ENCODE measurements at regions not wholly inside any gene's neighbourhood (a gene's known extent, or its start where the extent isn't known, plus 50 kb on each side); places are given as distances from the start of the nearest gene placed in this dataset.

DNA sequence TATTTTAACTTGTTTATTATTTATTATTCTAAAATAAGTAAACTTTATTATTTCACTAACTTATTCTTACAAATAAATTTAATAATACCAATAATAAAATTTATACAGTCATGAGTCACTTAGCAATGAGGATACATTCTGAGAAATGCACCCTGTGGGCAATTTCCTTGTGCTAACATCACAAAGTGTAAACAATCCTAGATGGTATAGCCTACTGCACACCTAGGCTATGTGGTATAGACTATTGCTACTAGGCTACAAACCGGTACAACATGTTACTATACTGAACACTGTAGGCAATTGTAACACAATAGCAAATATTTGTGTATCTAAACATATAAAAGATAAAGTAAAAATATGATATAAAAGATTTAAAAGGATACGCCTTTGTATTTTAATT is 479.5 kb downstream of the EPHA5 start:
- TF ChIP-seq, protein P1, sequence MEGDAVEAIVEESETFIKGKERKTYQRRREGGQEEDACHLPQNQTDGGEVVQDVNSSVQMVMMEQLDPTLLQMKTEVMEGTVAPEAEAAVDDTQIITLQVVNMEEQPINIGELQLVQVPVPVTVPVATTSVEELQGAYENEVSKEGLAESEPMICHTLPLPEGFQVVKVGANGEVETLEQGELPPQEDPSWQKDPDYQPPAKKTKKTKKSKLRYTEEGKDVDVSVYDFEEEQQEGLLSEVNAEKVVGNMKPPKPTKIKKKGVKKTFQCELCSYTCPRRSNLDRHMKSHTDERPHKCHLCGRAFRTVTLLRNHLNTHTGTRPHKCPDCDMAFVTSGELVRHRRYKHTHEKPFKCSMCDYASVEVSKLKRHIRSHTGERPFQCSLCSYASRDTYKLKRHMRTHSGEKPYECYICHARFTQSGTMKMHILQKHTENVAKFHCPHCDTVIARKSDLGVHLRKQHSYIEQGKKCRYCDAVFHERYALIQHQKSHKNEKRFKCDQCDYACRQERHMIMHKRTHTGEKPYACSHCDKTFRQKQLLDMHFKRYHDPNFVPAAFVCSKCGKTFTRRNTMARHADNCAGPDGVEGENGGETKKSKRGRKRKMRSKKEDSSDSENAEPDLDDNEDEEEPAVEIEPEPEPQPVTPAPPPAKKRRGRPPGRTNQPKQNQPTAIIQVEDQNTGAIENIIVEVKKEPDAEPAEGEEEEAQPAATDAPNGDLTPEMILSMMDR (IDR thresholded peaks at IDR 0.05; ENCODE audit: control extremely low read depth in 1 of 3, insufficient read depth in 1 of 3, low read depth in 1 of 3, low read length in 3 of 3): no peak
- TF ChIP-seq KDM5A (IDR thresholded peaks at IDR 0.05; ENCODE audit: low read length) (no peak), TAF1 (IDR thresholded peaks at IDR 0.05; ENCODE audit: low read depth, low read length) (no peak), RFX5 (IDR thresholded peaks at IDR 0.05; ENCODE audit: borderline replicate concordance, low read depth, low read length) (no peak), POLR2AphosphoS5 (IDR thresholded peaks at IDR 0.05; ENCODE audit: low read depth, low read length) (no peak), CBX5 (IDR thresholded peaks at IDR 0.05; ENCODE audit: low read depth, low read length) (no peak), TEAD4 (IDR thresholded peaks at IDR 0.05; ENCODE audit: low read depth, low read length) (no peak), GABPA (IDR thresholded peaks at IDR 0.05; ENCODE audit: borderline replicate concordance, insufficient read depth, low read length) (no peak), POLR2A (IDR thresholded peaks at IDR 0.05; ENCODE audit: control extremely low read depth in 1 of 2, low read depth in 2 of 2, low read length in 2 of 2) (no peak), POU5F1 (IDR thresholded peaks at IDR 0.05; ENCODE audit: low read depth, low read length) (no peak), JUND (IDR thresholded peaks at IDR 0.05; ENCODE audit: low read length) (no peak), RBBP5 (IDR thresholded peaks at IDR 0.05; ENCODE audit: borderline replicate concordance, low read depth, low read length) (no peak), SP1 (IDR thresholded peaks at IDR 0.05; ENCODE audit: low read depth, low read length) (no peak)
